ENCODE measurements at regions not wholly inside any gene's neighbourhood (a gene's known extent, or its start where the extent isn't known, plus 50 kb on each side); places are given as distances from the start of the nearest gene placed in this dataset.

DNA sequence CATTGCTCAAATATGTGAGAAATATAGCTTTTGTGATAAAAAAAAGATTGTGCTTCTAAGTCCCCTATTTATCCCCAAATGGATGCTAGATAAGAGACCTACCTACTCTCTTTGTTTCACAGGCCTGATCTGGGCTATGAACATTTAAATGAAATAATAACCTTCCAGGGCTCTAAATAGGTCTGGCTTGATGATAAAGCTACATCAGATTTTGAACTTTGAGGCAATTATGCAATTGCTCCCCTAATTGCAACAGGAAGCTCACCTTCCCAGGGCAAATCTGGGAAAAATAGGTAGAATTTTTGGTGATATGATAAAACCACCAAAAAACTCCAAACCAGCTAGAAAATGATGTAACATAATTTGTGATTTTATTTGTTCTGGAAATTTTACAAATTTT lies 624.5 kb downstream of the PKHD1 start:
- TF ChIP-seq, protein P1, sequence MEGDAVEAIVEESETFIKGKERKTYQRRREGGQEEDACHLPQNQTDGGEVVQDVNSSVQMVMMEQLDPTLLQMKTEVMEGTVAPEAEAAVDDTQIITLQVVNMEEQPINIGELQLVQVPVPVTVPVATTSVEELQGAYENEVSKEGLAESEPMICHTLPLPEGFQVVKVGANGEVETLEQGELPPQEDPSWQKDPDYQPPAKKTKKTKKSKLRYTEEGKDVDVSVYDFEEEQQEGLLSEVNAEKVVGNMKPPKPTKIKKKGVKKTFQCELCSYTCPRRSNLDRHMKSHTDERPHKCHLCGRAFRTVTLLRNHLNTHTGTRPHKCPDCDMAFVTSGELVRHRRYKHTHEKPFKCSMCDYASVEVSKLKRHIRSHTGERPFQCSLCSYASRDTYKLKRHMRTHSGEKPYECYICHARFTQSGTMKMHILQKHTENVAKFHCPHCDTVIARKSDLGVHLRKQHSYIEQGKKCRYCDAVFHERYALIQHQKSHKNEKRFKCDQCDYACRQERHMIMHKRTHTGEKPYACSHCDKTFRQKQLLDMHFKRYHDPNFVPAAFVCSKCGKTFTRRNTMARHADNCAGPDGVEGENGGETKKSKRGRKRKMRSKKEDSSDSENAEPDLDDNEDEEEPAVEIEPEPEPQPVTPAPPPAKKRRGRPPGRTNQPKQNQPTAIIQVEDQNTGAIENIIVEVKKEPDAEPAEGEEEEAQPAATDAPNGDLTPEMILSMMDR (IDR thresholded peaks at IDR 0.05; ENCODE audit: insufficient read depth, low read depth, low read length) = no peak
- TF ChIP-seq EZH2 (IDR thresholded peaks at IDR 0.05; ENCODE audit: insufficient read depth, low read length) = no peak
